NB4 (cell line): ENCODE measurements at regions not wholly inside any gene's neighbourhood (a gene's known extent, or its start where the extent isn't known, plus 50 kb on each side); places are given as distances from the start of the nearest gene placed in this dataset.

Source experiments
- CTCF ChIP-seq: IDR thresholded peaks from one replicate; pipeline ENCODE4 v1.5.1; 2012; ENCODE audit warnings: low read depth, low read length
- POLR2A ChIP-seq: IDR thresholded peaks from 2 replicates; pipeline ENCODE4 v1.6.1; 2011; ENCODE audit warnings: mild to moderate bottlenecking; ENCODE audit not compliant: insufficient read length; ENCODE audit errors: extremely low read depth

DNA sequence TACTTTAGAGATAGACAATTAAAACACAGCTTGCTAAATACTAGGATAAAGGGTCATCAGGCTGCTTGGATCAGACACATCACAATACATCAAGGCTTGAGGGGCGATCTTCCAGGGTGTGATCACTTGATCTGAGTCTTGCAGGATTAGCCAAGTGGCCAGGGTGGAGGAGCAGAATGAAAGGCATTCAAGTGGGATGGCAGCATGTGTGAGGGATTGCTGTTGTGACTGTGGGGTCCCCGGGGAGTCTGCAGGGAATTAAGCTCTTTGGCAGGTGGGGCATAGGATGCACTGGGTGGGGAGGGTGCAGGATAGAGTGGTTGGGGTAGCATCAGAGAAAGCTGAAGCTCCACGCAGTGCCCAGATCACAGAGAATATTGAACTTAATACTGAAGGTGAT lies 58.0 kb upstream of the TMEM163 start:
- TF ChIP-seq CTCF (no peak), POLR2A (no peak)
